AG04449 (cell line): ENCODE measurements at regions not wholly inside any gene's neighbourhood (a gene's known extent, or its start where the extent isn't known, plus 50 kb on each side); places are given as distances from the start of the nearest gene placed in this dataset.

Experiments
- CTCF ChIA-PET: fragments of 350-600 bp; formaldehyde crosslinking; extraction: SDS; loops from one replicate; lab custom pipeline; 2021; ENCODE audit warnings: antibody characterized with exemption; lab: Yijun Ruan, JAX
- POLR2A ChIA-PET: fragments of 400-600, 350-600 bp; formaldehyde crosslinking; extraction: SDS; loops from one replicate; lab custom pipeline; 2020; ENCODE audit warnings: antibody characterized with exemption, inconsistent platforms; lab: Yijun Ruan, JAX
- DNase-seq: peaks from one replicate; pipeline ENCODE4 v3.0.0-alpha.2; 2010; ENCODE audit warnings: low read depth, low spot score
- H3K4me3 ChIP-seq: 2 replicates; pipeline ENCODE4 v1.5.1; 2011; ENCODE audit warnings: low read depth, mild to moderate bottlenecking, control low read depth, low read length
- TF ChIP-seq, protein P1 (sequence below): IDR thresholded peaks from one replicate; pipeline ENCODE4 v1.5.1; 2011; ENCODE audit warnings: mild to moderate bottlenecking, moderate library complexity, low read length, control low read depth, inconsistent platforms; ENCODE audit not compliant: insufficient read depth; ENCODE audit errors: missing control alignments

DNA sequence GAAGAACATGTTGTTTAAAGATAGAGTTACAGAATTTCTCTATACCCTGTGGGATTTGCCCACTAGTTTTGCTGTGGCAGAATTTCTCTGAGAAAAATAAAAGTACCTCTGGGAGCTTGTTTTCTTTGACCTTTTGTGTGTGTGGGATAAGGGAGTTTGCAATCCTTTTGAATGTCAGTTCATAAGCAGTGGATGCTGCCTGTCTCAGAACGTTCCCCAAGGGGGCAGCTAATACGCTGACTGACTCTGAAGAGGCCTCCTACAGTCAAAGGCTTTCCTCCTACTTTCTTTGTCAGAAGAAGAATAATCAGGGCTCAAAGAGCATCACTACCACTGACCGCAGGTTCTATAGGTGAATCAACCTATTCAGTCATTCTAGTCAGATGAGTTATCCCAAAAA is 140.6 kb downstream of the AASDHPPT start:
- no peak overlapping the region for H3K4me3 ChIP-seq
- POLR2A ChIA-PET = no interaction called here
- no peak for DNase-seq
- CTCF ChIA-PET = interaction anchor here (1.0 kb wide), 1 partner anchor 9 kb away, joined by 3 read pairs; no protein-coding TSS in a partner anchor
- TF ChIP-seq, protein P1, sequence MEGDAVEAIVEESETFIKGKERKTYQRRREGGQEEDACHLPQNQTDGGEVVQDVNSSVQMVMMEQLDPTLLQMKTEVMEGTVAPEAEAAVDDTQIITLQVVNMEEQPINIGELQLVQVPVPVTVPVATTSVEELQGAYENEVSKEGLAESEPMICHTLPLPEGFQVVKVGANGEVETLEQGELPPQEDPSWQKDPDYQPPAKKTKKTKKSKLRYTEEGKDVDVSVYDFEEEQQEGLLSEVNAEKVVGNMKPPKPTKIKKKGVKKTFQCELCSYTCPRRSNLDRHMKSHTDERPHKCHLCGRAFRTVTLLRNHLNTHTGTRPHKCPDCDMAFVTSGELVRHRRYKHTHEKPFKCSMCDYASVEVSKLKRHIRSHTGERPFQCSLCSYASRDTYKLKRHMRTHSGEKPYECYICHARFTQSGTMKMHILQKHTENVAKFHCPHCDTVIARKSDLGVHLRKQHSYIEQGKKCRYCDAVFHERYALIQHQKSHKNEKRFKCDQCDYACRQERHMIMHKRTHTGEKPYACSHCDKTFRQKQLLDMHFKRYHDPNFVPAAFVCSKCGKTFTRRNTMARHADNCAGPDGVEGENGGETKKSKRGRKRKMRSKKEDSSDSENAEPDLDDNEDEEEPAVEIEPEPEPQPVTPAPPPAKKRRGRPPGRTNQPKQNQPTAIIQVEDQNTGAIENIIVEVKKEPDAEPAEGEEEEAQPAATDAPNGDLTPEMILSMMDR = no peak

DNA sequence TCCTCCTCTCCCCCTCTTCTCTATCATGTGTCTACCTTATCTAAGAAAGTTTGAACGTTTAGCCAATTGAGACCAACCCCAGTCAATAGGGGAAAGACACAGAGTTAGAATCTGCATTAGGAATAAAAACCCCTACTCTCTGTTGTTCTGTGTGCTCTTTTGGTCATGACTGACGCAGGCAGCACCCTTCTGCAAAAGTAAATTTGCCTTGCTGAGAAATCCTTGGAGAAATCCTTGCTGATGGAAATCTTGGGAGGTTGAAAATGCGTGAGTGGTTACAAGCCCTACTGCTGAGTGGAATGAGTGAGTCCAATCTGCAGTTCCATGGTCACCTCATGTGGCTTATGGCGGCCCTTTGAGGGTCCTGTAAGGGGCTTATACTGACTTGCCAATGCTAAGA is 145.2 kb downstream of the AASDHPPT start:
- POLR2A ChIA-PET = no interaction called here
- TF ChIP-seq, protein P1 = no peak
- CTCF ChIA-PET = no interaction called here
- DNase-seq = no peak
- no peak overlapping the region for H3K4me3 ChIP-seq

GRCh38 chr11:106224172-106224571 is 146.7 kb downstream of the AASDHPPT start:
- ChIA-PET CTCF (no interaction called here), POLR2A (no interaction called here)
- TF ChIP-seq, protein P1 = no peak
- H3K4me3 ChIP-seq = no peak overlapping the region
- DNase-seq = no peak

- no peak for DNase-seq
- POLR2A ChIA-PET = no interaction called here
- TF ChIP-seq, protein P1 = no peak
- CTCF ChIA-PET = no interaction called here
- H3K4me3 ChIP-seq = no peak overlapping the region
Observed at GRCh38 chr11:106228996-106229395, 151.5 kb downstream of the AASDHPPT start.

- POLR2A ChIA-PET = no interaction called here
- TF ChIP-seq, protein P1 = no peak
- CTCF ChIA-PET = interaction anchor here (0.7 kb wide), 1 partner anchor 285 kb away, joined by 3 read pairs; no protein-coding TSS in a partner anchor
- H3K4me3 ChIP-seq = no peak overlapping the region
- no peak for DNase-seq
Observed at GRCh38 chr11:106231591-106231990, 154.1 kb downstream of the AASDHPPT start.

DNA sequence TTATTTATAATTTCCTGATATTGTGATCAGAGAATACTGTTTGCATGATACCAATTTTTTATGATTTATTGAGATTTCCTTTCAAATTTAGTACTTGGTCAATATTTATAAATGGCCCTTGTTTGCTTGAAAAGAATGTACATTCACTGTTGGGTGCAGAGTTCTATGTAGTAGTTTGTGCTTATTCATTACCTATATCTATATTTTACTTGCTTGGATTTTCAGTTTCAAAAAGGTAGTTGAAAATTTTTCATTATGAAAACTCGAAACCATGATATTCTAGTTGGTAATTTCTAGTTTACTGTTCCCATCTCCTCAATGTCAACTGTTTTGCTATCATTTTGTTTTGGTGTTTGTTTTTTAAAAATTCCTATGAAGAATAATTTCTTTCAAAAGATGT is 155.7 kb downstream of the AASDHPPT start:
- CTCF ChIA-PET = no interaction called here
- no peak for DNase-seq
- TF ChIP-seq, protein P1 = no peak
- H3K4me3 ChIP-seq = no peak overlapping the region
- POLR2A ChIA-PET = no interaction called here
